Panc1 (cell line): ENCODE measurements at regions not wholly inside any gene's neighbourhood (a gene's known extent, or its start where the extent isn't known, plus 50 kb on each side); places are given as distances from the start of the nearest gene placed in this dataset.

Experiments used
- REST ChIP-seq, 2 experiments: IDR thresholded peaks; 2 replicates each; pipeline ENCODE4 v1.6.1; 2011 to 2012; ENCODE audit warnings: low read depth in 2 of 2, control low read depth in 1 of 2, low read length in 1 of 2, mild to moderate bottlenecking in 1 of 2, moderate library complexity in 1 of 2; ENCODE audit not compliant: insufficient read depth in 1 of 2
- TF ChIP-seq, protein P1 (sequence below): fragments of 450-650 bp; IDR thresholded peaks from 2 replicates; pipeline ENCODE4 v1.5.1; 2017; ENCODE audit warnings: mild to moderate bottlenecking

- TF ChIP-seq, protein P1, sequence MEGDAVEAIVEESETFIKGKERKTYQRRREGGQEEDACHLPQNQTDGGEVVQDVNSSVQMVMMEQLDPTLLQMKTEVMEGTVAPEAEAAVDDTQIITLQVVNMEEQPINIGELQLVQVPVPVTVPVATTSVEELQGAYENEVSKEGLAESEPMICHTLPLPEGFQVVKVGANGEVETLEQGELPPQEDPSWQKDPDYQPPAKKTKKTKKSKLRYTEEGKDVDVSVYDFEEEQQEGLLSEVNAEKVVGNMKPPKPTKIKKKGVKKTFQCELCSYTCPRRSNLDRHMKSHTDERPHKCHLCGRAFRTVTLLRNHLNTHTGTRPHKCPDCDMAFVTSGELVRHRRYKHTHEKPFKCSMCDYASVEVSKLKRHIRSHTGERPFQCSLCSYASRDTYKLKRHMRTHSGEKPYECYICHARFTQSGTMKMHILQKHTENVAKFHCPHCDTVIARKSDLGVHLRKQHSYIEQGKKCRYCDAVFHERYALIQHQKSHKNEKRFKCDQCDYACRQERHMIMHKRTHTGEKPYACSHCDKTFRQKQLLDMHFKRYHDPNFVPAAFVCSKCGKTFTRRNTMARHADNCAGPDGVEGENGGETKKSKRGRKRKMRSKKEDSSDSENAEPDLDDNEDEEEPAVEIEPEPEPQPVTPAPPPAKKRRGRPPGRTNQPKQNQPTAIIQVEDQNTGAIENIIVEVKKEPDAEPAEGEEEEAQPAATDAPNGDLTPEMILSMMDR: no peak
- no peak for TF ChIP-seq REST (IDR thresholded peaks at IDR 0.05; ENCODE audit: insufficient read depth in 1 of 2, low read depth in 2 of 2, low read length in 1 of 2)
Measured at GRCh38 chr16:17607075-17607509, 136.3 kb upstream of the XYLT1 start.
